SU-DHL-6 (cell line): ENCODE measurements at regions not wholly inside any gene's neighbourhood (a gene's known extent, or its start where the extent isn't known, plus 50 kb on each side); places are given as distances from the start of the nearest gene placed in this dataset.

Experiments
- H2AFZ ChIP-seq: fragments of 200-600 bp; sonication (generic); 2 replicates; pipeline ENCODE4 v1.6.1; 2014; ENCODE audit warnings: low read depth, mild to moderate bottlenecking, moderate library complexity, mixed read lengths, antibody characterized with exemption, low read length; ENCODE audit not compliant: severe bottlenecking
- H3F3A ChIP-seq: fragments of 200-600 bp; shearing (Covaris generic); 2 replicates; pipeline ENCODE4 v1.6.0; 2016; ENCODE audit warnings: antibody characterized with exemption, mild to moderate bottlenecking; ENCODE audit not compliant: insufficient read depth
- H3K27ac ChIP-seq: fragments of 200-600 bp; sonication (generic); 2 replicates; pipeline ENCODE4 v1.5.1; 2016; ENCODE audit warnings: low read depth, mild to moderate bottlenecking, low read length, moderate library complexity, mixed read lengths
- H3K27me3 ChIP-seq: fragments of 200-600 bp; sonication (generic), shearing (Covaris generic); 2 replicates; pipeline ENCODE4 v1.6.0; 2014; ENCODE audit warnings: mild to moderate bottlenecking, low read length
- H3K36me3 ChIP-seq: fragments of 200-600 bp; sonication (generic); 2 replicates; pipeline ENCODE4 v1.6.1; 2014; ENCODE audit warnings: mild to moderate bottlenecking, low read length, mixed read lengths
- H3K4me2 ChIP-seq: fragments of 300-600, 200-600 bp; shearing (Covaris generic), sonication (generic); 2 replicates; pipeline ENCODE4 v1.6.0; 2014; ENCODE audit warnings: low read length, low read depth, mild to moderate bottlenecking; ENCODE audit not compliant: poor library complexity, severe bottlenecking
- H3K4me3 ChIP-seq: fragments of 200-600 bp; sonication (generic); 2 replicates; pipeline ENCODE4 v1.5.1; 2014; ENCODE audit warnings: antibody characterized with exemption, low read length, mild to moderate bottlenecking, mixed read lengths; ENCODE audit not compliant: insufficient read depth, poor library complexity, severe bottlenecking
- H3K79me2 ChIP-seq: fragments of 200-600 bp; sonication (generic); 2 replicates; pipeline ENCODE4 v1.6.1; 2014; ENCODE audit warnings: mild to moderate bottlenecking, low read length, moderate library complexity; ENCODE audit not compliant: insufficient read depth
- H3K9ac ChIP-seq: fragments of 200-600 bp; sonication (generic); 2 replicates; pipeline ENCODE4 v1.7.0; 2014; ENCODE audit warnings: mild to moderate bottlenecking, low read length
- H3K9me2 ChIP-seq: fragments of 200-600 bp; sonication (generic); replicated peaks from 2 replicates; pipeline ENCODE4 v1.6.1; 2014; ENCODE audit warnings: low read length; ENCODE audit not compliant: insufficient read depth
- H3K9me3 ChIP-seq: fragments of 200-600 bp; sonication (generic); 2 replicates; pipeline ENCODE4 v1.6.1; 2014; ENCODE audit warnings: low read length, mixed read lengths; ENCODE audit not compliant: insufficient read depth
- H4K20me1 ChIP-seq: fragments of 200-600 bp; sonication (generic); 2 replicates; pipeline ENCODE4 v1.6.1; 2014; ENCODE audit warnings: low read depth, mild to moderate bottlenecking, antibody characterized with exemption, low read length, moderate library complexity, mixed read lengths
- EZH2phosphoT487 ChIP-seq: fragments of 200-600 bp; sonication (generic), shearing (Covaris generic); conservative IDR thresholded peaks from 2 replicates; pipeline ENCODE4 v1.6.1; 2018; ENCODE audit warnings: mild to moderate bottlenecking, antibody characterized with exemption, low read length, moderate library complexity, mixed read lengths
- TF ChIP-seq, protein P1 (sequence below): fragments of 200-600 bp; sonication (generic); IDR thresholded peaks from one replicate; pipeline ENCODE4 v1.5.1; 2017; ENCODE audit warnings: antibody characterized with exemption, mild to moderate bottlenecking, low read length, moderate library complexity; ENCODE audit not compliant: insufficient read depth, poor library complexity, severe bottlenecking

DNA sequence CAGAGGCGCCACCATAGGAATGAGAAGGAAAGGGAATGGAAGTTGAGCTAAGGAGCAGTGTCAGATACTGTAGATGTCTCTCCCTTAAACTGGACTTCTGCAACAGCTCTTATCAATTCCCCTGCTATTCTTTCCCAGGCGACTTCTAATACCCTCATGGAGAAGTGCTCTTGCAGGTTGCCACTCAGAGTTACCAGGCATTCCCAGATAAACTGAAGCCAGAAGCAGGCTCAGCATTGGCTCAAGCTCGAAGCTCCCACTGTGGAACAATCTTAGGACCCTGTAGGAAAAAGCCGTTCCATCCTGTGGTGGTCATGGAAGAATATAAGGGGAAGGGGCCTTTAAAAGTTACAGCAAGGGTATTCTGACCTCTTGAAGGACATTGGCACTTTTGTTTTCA is 208.7 kb upstream of the PLET1 start:
- no peak overlapping the region for H2AFZ ChIP-seq
- H3K4me2 ChIP-seq: no peak overlapping the region
- H3K27ac ChIP-seq: no peak overlapping the region
- H3F3A ChIP-seq: no peaks in the 10 kb centered on the region
- no peaks in the 10 kb centered on the region for H3K79me2 ChIP-seq
- TF ChIP-seq, protein P1, sequence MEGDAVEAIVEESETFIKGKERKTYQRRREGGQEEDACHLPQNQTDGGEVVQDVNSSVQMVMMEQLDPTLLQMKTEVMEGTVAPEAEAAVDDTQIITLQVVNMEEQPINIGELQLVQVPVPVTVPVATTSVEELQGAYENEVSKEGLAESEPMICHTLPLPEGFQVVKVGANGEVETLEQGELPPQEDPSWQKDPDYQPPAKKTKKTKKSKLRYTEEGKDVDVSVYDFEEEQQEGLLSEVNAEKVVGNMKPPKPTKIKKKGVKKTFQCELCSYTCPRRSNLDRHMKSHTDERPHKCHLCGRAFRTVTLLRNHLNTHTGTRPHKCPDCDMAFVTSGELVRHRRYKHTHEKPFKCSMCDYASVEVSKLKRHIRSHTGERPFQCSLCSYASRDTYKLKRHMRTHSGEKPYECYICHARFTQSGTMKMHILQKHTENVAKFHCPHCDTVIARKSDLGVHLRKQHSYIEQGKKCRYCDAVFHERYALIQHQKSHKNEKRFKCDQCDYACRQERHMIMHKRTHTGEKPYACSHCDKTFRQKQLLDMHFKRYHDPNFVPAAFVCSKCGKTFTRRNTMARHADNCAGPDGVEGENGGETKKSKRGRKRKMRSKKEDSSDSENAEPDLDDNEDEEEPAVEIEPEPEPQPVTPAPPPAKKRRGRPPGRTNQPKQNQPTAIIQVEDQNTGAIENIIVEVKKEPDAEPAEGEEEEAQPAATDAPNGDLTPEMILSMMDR: no peak
- no peak for TF ChIP-seq EZH2phosphoT487
- H3K36me3 ChIP-seq: no peaks in the 10 kb centered on the region
- no peaks in the 10 kb centered on the region for H3K27me3 ChIP-seq
- H3K9me3 ChIP-seq: no peaks in the 10 kb centered on the region
- H3K9me2 ChIP-seq: no peaks in the 10 kb centered on the region
- H3K4me3 ChIP-seq: no peak overlapping the region
- no peak overlapping the region for H3K9ac ChIP-seq
- no peaks in the 10 kb centered on the region for H4K20me1 ChIP-seq

DNA sequence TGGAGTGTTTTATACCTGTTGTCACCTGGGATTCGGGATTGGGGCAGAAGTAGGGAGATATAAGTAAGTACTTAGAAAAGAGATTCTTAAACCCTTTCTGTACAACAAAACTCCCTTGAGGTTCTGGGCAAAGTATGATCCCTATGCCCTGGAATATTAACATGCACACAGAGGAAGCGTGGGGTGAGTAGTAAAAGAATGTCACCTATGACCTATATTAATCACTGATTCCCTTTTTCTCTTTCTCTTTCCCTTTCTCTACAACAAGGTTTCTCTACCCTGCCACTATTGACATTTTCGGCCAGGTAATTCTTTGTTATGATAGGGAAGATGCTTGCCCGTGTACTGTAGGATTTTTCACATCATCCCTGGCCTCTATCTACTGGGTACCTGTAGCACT is 209.7 kb upstream of the PLET1 start:
- Histone ChIP-seq H3K4me3 (no peak overlapping the region), H3K9me3 (no peaks in the 10 kb centered on the region), H3K9ac (no peak overlapping the region), H2AFZ (no peak overlapping the region), H3K9me2 (no peaks in the 10 kb centered on the region), H3K79me2 (no peaks in the 10 kb centered on the region), H3K36me3 (no peaks in the 10 kb centered on the region), H3K27ac (no peak overlapping the region), H4K20me1 (no peaks in the 10 kb centered on the region), H3K27me3 (no peaks in the 10 kb centered on the region), H3F3A (no peaks in the 10 kb centered on the region), H3K4me2 (no peak overlapping the region)
- TF ChIP-seq, protein P1: no peak

DNA sequence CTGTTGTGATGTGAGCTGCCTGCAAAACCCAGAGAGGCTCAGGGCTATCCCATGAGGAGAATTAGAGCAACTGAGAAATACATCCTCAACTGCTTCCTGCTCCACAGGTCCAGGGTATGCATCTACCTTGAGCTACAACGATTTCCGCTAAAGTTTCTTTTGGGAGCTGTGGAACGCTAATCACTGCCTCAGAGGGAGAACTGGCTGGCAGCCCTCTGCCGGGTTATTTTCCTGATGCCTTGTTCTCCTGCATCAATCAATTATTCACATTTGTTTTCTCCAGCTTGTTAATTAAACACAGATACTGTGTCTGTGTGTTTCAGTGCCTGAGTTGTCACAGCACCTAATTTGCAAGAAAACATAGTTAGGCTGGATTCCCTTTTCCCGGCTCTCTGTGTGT is 211.1 kb upstream of the PLET1 start:
- H3K9me2 ChIP-seq: no peaks in the 10 kb centered on the region
- no peaks in the 10 kb centered on the region for H3K79me2 ChIP-seq
- H3K27me3 ChIP-seq: no peaks in the 10 kb centered on the region
- no peaks in the 10 kb centered on the region for H3K9me3 ChIP-seq
- TF ChIP-seq EZH2phosphoT487: no peak
- TF ChIP-seq, protein P1: no peak
- no peaks in the 10 kb centered on the region for H4K20me1 ChIP-seq
- H3K36me3 ChIP-seq: no peaks in the 10 kb centered on the region
- H2AFZ ChIP-seq: no peak overlapping the region
- no peaks in the 10 kb centered on the region for H3F3A ChIP-seq
- H3K9ac ChIP-seq: no peak overlapping the region
- no peak overlapping the region for H3K4me3 ChIP-seq
- H3K4me2 ChIP-seq: no peak overlapping the region
- H3K27ac ChIP-seq: no peak overlapping the region

DNA sequence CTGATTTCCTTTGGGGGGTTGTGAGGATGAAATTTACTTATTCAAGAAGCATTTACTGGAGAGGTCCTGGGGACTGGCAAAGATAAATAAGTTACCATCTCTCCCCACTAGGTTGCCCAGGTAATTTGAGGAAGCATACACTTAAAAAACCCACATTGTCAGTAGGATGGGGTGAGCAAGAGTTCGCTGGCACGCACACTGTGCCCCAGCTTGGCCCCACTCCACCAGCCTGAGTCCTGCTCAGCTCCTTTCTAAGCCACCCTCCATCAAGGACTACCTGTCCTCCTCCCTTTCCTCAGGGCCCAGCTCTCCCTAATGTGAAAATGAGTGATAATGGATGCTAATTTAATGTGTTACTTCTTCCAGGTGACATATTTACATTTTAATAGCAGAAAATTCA is 216.5 kb upstream of the PLET1 start:
- Histone ChIP-seq H3K9me2 (no peaks in the 10 kb centered on the region), H3K27me3 (no peaks in the 10 kb centered on the region), H3K4me3 (no peak overlapping the region), H3K27ac (no peak overlapping the region), H2AFZ (no peak overlapping the region), H3F3A (no peaks in the 10 kb centered on the region), H3K9ac (no peak overlapping the region), H3K4me2 (no peak overlapping the region), H4K20me1 (no peaks in the 10 kb centered on the region), H3K79me2 (no peaks in the 10 kb centered on the region), H3K9me3 (no peaks in the 10 kb centered on the region), H3K36me3 (no peaks in the 10 kb centered on the region)
- TF ChIP-seq, protein P1: no peak
- TF ChIP-seq EZH2phosphoT487: no peak
